OCI-LY7 (cell line): ENCODE measurements at regions not wholly inside any gene's neighbourhood (a gene's known extent, or its start where the extent isn't known, plus 50 kb on each side); places are given as distances from the start of the nearest gene placed in this dataset.

Experiments
- BruUV-seq: library from RNA; stranded (reverse); fragments of 400-500 nt; replicated peaks from 2 replicates; lab custom pipeline; 2021; lab: Mats Ljungman, UMichigan
- CTCF ChIA-PET: fragments of 300-600 bp; sonication (Branson Sonifier 250); formaldehyde crosslinking; loops from one replicate; lab custom pipeline; 2022; ENCODE audit warnings: antibody characterized with exemption; ENCODE audit not compliant: unreplicated experiment; lab: Charles Lee
- POLR2A ChIA-PET: fragments of 300-600 bp; sonication (Branson Sonifier 250); formaldehyde crosslinking; loops from one replicate; lab custom pipeline; 2022; ENCODE audit warnings: antibody characterized with exemption; lab: Charles Lee
- DNase-seq: peaks from one replicate; pipeline ENCODE4 v3.0.0-alpha.2; 2015; ENCODE audit warnings: low spot score
- H2AFZ ChIP-seq: fragments of 200-600 bp; sonication (generic), shearing (Covaris generic); 2 replicates; pipeline ENCODE4 v1.6.1; 2014; ENCODE audit warnings: mild to moderate bottlenecking, antibody characterized with exemption, low read length, moderate library complexity
- H3K27ac ChIP-seq: fragments of 200-600 bp; sonication (generic); 2 replicates; pipeline ENCODE4 v1.5.1; 2014; ENCODE audit warnings: mixed run types, low read depth, mild to moderate bottlenecking, moderate library complexity, low read length, inconsistent platforms; ENCODE audit not compliant: poor library complexity, severe bottlenecking
- H3K36me3 ChIP-seq: fragments of 200-600 bp; sonication (generic); 2 replicates; pipeline ENCODE4 v1.6.1; 2014; ENCODE audit warnings: mild to moderate bottlenecking, antibody characterized with exemption, low read length, moderate library complexity, mixed read lengths; ENCODE audit not compliant: insufficient read depth
- H3K4me1 ChIP-seq: fragments of 200-600 bp; sonication (generic); 2 replicates; pipeline ENCODE4 v1.5.1; 2014; ENCODE audit warnings: mild to moderate bottlenecking, low read length; ENCODE audit not compliant: insufficient read depth, poor library complexity, severe bottlenecking
- H3K4me2 ChIP-seq: fragments of 200-600 bp; sonication (generic); 2 replicates; pipeline ENCODE4 v1.6.1; 2014; ENCODE audit warnings: mild to moderate bottlenecking, low read length
- H3K4me3 ChIP-seq: fragments of 200-600 bp; sonication (generic); 2 replicates; pipeline ENCODE4 v1.5.1; 2014; ENCODE audit warnings: mild to moderate bottlenecking, low read depth, low read length; ENCODE audit not compliant: poor library complexity, severe bottlenecking
- H3K79me2 ChIP-seq: fragments of 200-600 bp; sonication (generic); 2 replicates; pipeline ENCODE4 v1.6.1; 2016; ENCODE audit warnings: low read depth, mild to moderate bottlenecking, low read length, moderate library complexity, mixed read lengths; ENCODE audit not compliant: insufficient read depth
- H3K9me2 ChIP-seq: fragments of 200-600 bp; sonication (generic); 2 replicates; pipeline ENCODE4 v1.6.1; 2016; ENCODE audit warnings: mild to moderate bottlenecking, low read length, mixed read lengths; ENCODE audit not compliant: insufficient read depth
- H3K9me3 ChIP-seq: fragments of 200-600 bp; sonication (generic); 2 replicates; pipeline ENCODE4 v1.6.1; 2014; ENCODE audit warnings: mild to moderate bottlenecking, mixed run types, low read length, mixed read lengths
- H4K20me1 ChIP-seq: fragments of 200-600 bp; sonication (generic); 2 replicates; pipeline ENCODE4 v1.6.1; 2014; ENCODE audit warnings: mild to moderate bottlenecking, antibody characterized with exemption, low read length, moderate library complexity, mixed read lengths; ENCODE audit not compliant: insufficient read depth
- CTCF ChIP-seq: fragments of 200-600 bp; sonication (generic); conservative IDR thresholded peaks from 2 replicates; pipeline ENCODE4 v1.5.1; 2014; ENCODE audit warnings: mild to moderate bottlenecking, antibody characterized with exemption, low read length, moderate library complexity, mixed read lengths
- EZH2phosphoT487 ChIP-seq: fragments of 200-600 bp; sonication (generic); IDR thresholded peaks from 2 replicates; pipeline ENCODE4 v1.6.1; 2018; ENCODE audit warnings: low read depth, borderline replicate concordance, mild to moderate bottlenecking, mixed run types, antibody characterized with exemption, low read length, moderate library complexity, mixed read lengths
- intact Hi-C: fragments of 100-400 bp; cut with micrococcal nuclease; formaldehyde crosslinking; loops from one replicate; pipeline ENCODE4 v1.10.0; 2022; ENCODE audit not compliant: unreplicated experiment

- BruUV-seq: no TSS peak
- H2AFZ ChIP-seq: no peak overlapping the region
- H3K36me3 ChIP-seq: no peaks in the 10 kb centered on the region
- no peaks in the 10 kb centered on the region for H3K79me2 ChIP-seq
- no peaks in the 10 kb centered on the region for H3K9me2 ChIP-seq
- H3K27ac ChIP-seq: no peak overlapping the region
- H4K20me1 ChIP-seq: no peaks in the 10 kb centered on the region
- CTCF ChIA-PET: no interaction called here
- intact Hi-C loops: loop anchor here (5.0 kb wide), 1 partner anchor 87 kb away; no protein-coding TSS in a partner anchor
- H3K9me3 ChIP-seq: no peaks in the 10 kb centered on the region
- H3K4me3 ChIP-seq: no peak overlapping the region
- POLR2A ChIA-PET: interaction anchor here (0.8 kb wide), 1 partner anchor 145 kb away, joined by 4 read pairs; no protein-coding TSS in a partner anchor
- TF ChIP-seq CTCF (no peak), EZH2phosphoT487 (no peak)
- no peak overlapping the region for H3K4me2 ChIP-seq
- no peak for DNase-seq
- no peaks in the 10 kb centered on the region for H3K4me1 ChIP-seq
These were observed 65.1 kb downstream of the SPRY4 start for GRCh38 chr5:142259758-142260157.

- CTCF ChIA-PET: interaction anchor here (0.6 kb wide), 1 partner anchor 61 kb away, joined by 3 read pairs; no protein-coding TSS in a partner anchor
- Histone ChIP-seq H3K9me2 (no peaks in the 10 kb centered on the region), H3K4me2 (no peak overlapping the region), H3K4me1 (no peaks in the 10 kb centered on the region), H3K4me3 (no peak overlapping the region), H3K79me2 (no peaks in the 10 kb centered on the region), H3K9me3 (no peaks in the 10 kb centered on the region), H4K20me1 (no peaks in the 10 kb centered on the region), H2AFZ (no peak overlapping the region), H3K27ac (no peak overlapping the region), H3K36me3 (no peaks in the 10 kb centered on the region)
- intact Hi-C loops: no loop called here
- POLR2A ChIA-PET: interaction anchor here (0.8 kb wide), 1 partner anchor 95 kb away, joined by 3 read pairs; no protein-coding TSS in a partner anchor
- DNase-seq: no peak
- TF ChIP-seq EZH2phosphoT487: no peak
- no peak for TF ChIP-seq CTCF
- no TSS peak for BruUV-seq
These were observed 69.0 kb downstream of the SPRY4 start for GRCh38 chr5:142255831-142256230.

DNA sequence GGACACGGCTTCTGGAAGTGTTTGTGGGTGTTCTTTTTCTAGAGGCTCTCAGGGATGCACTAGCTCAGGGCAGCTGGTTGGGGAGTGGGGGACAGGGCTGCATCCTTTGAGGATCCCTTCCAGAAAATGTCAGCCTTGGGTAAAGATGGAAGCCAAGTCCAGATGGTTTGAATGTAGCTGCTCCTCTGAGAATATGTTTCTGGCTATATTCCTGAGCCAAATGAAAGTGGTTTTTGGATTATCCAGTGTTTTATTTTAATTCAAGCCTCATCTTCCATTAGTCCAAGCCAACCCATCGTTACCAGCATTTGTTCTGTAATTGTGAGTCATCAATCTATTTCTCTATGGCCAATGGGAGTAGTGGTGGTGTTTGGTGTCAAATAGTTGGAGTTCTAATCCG is 70.4 kb downstream of the SPRY4 start:
- intact Hi-C loops: no loop called here
- Histone ChIP-seq H4K20me1 (no peaks in the 10 kb centered on the region), H3K9me3 (no peaks in the 10 kb centered on the region), H3K4me3 (no peak overlapping the region), H2AFZ (no peak overlapping the region), H3K4me2 (no peak overlapping the region), H3K9me2 (no peaks in the 10 kb centered on the region), H3K27ac (no peak overlapping the region), H3K4me1 (no peaks in the 10 kb centered on the region), H3K79me2 (no peaks in the 10 kb centered on the region), H3K36me3 (no peaks in the 10 kb centered on the region)
- BruUV-seq: no TSS peak
- TF ChIP-seq CTCF: no peak
- no peak for TF ChIP-seq EZH2phosphoT487
- CTCF ChIA-PET: no interaction called here
- DNase-seq: no peak
- POLR2A ChIA-PET: no interaction called here
